ENCODE measurements at regions not wholly inside any gene's neighbourhood (a gene's known extent, or its start where the extent isn't known, plus 50 kb on each side); places are given as distances from the start of the nearest gene placed in this dataset.

DNA sequence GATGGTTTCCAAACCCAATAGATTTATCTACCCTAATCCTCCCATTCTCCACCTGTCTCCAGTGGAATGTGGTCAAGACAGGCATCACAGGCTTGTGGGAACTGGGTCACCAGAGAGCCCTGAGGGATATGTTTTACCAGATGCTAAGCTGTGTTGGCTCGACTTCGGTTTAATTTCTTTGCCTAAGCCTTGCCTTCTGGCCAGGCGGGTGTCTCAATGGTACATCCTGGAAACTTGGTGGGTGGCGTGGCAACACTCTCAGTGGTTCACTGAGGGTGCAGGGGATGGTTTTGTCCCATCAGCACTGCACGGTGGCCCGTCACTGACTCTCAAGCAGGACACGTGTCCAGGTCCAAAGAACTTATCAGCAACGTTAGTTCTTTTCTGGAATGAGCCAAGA lies 192.2 kb downstream of the TENT4A start:
- TF ChIP-seq, protein P1, sequence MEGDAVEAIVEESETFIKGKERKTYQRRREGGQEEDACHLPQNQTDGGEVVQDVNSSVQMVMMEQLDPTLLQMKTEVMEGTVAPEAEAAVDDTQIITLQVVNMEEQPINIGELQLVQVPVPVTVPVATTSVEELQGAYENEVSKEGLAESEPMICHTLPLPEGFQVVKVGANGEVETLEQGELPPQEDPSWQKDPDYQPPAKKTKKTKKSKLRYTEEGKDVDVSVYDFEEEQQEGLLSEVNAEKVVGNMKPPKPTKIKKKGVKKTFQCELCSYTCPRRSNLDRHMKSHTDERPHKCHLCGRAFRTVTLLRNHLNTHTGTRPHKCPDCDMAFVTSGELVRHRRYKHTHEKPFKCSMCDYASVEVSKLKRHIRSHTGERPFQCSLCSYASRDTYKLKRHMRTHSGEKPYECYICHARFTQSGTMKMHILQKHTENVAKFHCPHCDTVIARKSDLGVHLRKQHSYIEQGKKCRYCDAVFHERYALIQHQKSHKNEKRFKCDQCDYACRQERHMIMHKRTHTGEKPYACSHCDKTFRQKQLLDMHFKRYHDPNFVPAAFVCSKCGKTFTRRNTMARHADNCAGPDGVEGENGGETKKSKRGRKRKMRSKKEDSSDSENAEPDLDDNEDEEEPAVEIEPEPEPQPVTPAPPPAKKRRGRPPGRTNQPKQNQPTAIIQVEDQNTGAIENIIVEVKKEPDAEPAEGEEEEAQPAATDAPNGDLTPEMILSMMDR (IDR thresholded peaks at IDR 0.05; ENCODE audit: extremely low read depth, insufficient read depth, missing control alignments), result no peak
- in situ Hi-C loops (cut with MboI; ENCODE audit: low pct_unique_long_range_greater_than_20kb, low sequenced_read_pairs, unreplicated experiment), result no loop called here
- no peak for DNase-seq (ENCODE audit: low spot score)

DNA sequence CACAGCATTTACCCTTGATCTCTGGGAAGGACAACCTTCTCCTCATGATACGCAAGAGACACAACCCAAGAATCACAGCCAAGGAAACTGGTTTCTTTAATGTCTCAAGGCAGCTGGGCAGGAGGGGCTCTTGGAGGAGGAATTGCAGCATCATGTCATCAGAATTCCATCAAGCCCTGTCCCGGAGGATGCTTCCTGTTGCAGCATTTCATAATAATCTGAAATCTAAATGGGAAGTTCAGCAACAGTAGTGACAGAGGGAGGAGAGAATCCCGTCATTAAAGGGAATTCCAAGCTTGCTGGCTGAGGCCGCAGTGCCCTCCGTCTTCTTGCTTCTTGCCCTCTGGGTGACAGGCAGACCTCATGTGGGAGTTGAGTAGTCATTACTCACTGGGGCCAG lies 192.7 kb downstream of the TENT4A start:
- in situ Hi-C loops (cut with MboI; ENCODE audit: low pct_unique_long_range_greater_than_20kb, low sequenced_read_pairs, unreplicated experiment), result no loop called here
- TF ChIP-seq, protein P1 (IDR thresholded peaks at IDR 0.05; ENCODE audit: extremely low read depth, insufficient read depth, missing control alignments), result no peak
- DNase-seq (ENCODE audit: low spot score), result no peak

DNA sequence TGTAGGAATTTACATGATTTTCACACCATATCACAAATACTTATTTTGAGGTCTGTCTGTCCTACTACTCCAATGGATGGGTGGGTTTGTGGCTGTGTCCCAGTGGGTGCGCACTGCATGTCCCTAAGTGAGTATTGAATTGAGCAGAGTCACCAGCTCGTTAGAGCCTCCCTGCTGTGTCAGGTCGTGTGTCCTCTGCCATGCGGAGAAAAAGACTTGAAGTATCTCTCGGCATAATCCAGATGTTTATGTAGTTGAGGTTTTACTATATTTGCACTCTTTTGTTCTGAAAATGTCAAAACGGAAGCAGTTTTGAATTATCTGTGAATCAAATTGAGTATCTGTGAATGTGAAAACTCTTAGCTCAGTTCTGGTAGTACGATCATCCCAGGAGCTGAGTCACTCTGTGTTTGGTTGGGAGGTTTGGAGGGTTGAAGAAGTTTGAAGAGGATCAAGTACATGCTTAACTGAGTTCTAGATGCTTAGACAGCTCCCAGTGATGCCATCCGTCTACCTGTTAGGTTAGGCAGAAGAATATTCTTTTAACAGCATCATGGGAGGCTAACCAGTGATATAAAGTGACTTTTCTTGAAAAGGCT lies 194.2 kb downstream of the TENT4A start:
- in situ Hi-C loops (cut with MboI; ENCODE audit: low pct_unique_long_range_greater_than_20kb, low sequenced_read_pairs, unreplicated experiment), result no loop called here
- DNase-seq (ENCODE audit: low spot score), result no peak
- TF ChIP-seq, protein P1 (IDR thresholded peaks at IDR 0.05; ENCODE audit: extremely low read depth, insufficient read depth, missing control alignments), result no peak

DNA sequence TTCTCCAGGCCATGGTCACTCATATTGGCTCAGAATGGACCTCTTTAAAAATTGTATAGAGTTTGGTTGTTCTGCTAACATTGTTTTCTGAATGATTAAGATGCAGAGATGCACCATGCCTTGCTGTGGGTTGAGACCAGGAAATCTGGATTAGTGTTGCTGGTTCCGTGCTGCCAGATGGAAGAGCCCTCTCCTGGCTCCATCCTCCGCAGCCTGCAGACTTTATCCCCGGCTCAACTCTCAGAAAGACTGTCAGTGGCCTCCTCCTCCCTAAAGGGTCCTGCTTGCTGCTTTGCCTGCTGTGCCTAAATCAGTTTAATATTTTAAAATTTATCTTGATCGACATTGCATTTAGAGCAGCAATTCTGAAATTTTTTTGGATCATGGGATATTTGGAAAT lies 196.7 kb downstream of the TENT4A start:
- TF ChIP-seq, protein P1 (IDR thresholded peaks at IDR 0.05; ENCODE audit: extremely low read depth, insufficient read depth, missing control alignments), result no peak
- DNase-seq (ENCODE audit: low spot score), result no peak
- in situ Hi-C loops (cut with MboI; ENCODE audit: low pct_unique_long_range_greater_than_20kb, low sequenced_read_pairs, unreplicated experiment), result no loop called here

DNA sequence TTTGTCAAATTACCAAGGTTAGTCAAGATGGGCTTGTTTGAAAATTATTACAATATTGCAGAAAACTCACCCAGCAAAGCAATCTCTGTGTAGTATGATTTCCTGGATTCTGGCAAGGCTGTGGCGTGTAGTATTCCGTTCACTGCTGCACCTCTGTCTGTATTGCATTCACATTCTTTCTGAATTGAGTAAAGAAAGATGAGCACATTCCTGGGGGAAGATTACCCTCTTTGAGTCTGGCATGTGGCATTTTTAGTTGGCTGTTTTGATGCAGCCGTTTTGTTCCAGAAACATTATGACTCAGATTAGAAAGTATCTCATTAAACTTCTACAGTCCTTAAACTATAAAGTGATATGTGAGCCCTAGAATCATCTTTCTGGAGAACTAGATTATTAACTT lies 197.7 kb downstream of the TENT4A start:
- DNase-seq (ENCODE audit: low spot score), result no peak
- in situ Hi-C loops (cut with MboI; ENCODE audit: low pct_unique_long_range_greater_than_20kb, low sequenced_read_pairs, unreplicated experiment), result no loop called here
- TF ChIP-seq, protein P1 (IDR thresholded peaks at IDR 0.05; ENCODE audit: extremely low read depth, insufficient read depth, missing control alignments), result no peak

DNA sequence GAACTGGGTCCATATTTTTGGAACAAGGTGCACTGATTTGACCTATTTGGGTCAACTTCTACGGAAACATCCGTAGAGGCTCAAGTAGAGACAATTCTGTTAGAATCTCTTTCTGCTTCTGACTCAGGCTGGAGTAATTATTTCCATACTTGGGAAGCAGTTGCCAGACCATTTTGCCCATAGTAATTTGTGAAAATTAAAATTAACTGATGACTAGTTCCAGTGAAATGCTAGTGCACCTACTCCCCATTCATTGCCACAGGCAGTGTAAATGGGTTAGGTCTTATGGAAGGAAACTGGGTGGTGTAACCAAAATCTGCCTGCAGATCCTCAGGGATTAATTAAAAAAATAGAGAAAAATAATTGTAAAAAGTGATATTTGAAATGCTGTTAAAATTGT lies 201.1 kb downstream of the TENT4A start:
- DNase-seq (ENCODE audit: low spot score), result no peak
- in situ Hi-C loops (cut with MboI; ENCODE audit: low pct_unique_long_range_greater_than_20kb, low sequenced_read_pairs, unreplicated experiment), result no loop called here
- TF ChIP-seq, protein P1 (IDR thresholded peaks at IDR 0.05; ENCODE audit: extremely low read depth, insufficient read depth, missing control alignments), result no peak

DNA sequence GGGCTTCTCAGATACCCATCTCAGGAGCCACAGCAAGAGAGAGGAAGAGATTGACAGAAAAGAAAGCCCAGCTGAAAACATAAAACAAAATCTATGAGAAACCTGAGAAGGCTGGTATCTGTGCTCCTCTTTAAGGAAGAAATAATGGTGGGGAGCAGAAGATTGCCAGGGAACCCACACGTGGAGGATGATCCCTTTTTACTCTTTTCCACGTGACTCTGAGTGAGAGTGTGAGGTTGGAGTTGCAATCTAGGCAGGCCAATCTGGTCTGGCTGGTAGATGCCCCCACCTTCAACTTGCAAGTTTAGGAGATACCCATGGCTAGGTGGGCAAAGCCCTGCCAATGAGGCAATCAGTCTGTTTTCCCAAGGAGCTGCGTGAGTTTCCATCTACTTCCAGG lies 202.3 kb downstream of the TENT4A start:
- DNase-seq (ENCODE audit: low spot score), result no peak
- in situ Hi-C loops (cut with MboI; ENCODE audit: low pct_unique_long_range_greater_than_20kb, low sequenced_read_pairs, unreplicated experiment), result no loop called here
- TF ChIP-seq, protein P1 (IDR thresholded peaks at IDR 0.05; ENCODE audit: extremely low read depth, insufficient read depth, missing control alignments), result no peak

Measured in GM13977 (cell line).